GM19452 (cell line): ENCODE measurements at regions not wholly inside any gene's neighbourhood (a gene's known extent, or its start where the extent isn't known, plus 50 kb on each side); places are given as distances from the start of the nearest gene placed in this dataset.

Experiments used
- ATAC-seq: cut with Tn5 transposase; IDR thresholded peaks from one replicate; pipeline ENCODE4 v1.9.1; 2021; ENCODE audit not compliant: unreplicated experiment

DNA sequence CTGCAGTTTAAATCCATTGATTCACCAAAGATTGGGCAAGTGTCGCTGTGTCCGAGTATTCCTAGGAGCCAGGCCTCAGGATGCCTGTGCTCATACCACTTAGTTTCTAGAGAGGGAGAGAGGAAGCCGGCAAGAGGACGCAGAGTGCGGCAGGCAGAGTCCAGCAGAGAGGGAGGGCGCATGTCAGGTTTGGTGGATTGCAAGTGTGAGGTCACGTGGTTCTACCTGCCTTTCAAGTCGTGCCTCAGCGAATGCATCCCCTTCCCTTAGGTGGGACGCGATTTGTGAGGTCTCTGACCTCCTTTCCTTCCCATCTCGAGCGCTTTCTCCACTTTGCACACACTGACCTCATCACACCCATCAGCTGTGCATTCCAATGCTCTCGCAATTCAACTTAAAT is 188.1 kb downstream of the TMEM18 start:
- ATAC-seq: no peak

DNA sequence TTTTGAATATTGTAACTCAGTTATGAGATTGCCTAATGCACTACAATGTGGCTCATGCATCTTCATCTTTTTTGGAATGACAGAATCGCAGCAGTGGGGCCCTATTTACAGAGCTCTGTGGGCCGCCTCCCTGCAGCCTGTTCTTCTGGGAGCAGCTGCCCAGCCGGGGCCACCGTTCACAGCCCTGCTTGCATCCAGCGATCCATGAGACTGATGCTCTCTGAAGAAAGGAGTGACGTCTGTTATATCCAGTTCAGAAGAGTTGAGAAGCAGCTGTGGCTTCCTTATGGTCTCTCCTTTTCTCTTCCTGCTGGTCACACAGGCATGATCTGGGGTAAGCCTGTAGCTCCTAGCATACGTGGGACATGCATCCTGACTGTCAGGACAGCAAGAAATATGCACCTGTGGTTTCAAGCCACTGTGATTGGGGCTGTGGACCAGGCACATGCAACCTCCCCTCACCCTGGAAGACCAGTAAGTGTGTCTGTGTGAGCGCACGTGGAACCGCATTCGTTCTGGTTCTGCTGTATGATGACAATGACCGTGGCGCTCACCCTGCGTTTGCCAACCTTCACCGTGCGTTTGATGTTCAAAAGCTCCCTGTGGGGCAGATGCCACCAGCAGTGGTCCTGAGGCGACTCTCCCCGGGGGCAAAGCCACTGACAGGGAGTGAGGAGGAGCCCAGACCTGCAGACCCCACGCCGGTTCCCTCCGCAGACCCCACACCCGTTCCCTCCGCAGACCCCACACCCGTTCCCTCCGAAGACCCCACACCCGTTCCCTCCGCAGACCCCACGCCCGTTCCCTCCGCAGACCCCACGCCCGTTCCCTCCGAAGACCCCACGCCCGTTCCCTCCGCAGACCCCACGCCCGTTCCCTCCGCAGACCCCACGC is 189.8 kb downstream of the TMEM18 start:
- ATAC-seq: no peak

DNA sequence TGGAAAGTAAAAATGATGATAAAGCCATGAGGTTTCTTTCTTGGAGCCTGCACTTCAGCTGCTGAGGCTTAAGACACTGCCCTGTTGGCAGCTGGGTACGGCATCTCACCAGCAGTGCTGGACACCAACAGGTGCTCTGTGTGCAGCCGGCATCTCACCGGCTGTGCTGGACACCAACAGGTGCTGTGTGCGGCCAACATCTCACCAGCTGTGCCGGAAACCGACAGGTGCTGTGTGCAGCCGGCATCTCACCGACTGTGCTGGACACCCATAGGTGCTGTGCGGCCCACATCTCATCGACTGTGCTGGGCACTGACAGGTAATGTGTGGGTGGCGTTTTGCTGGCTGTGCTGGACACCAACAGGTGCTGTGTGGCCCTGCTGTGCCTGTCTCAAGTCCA is 190.8 kb downstream of the TMEM18 start:
- no peak for ATAC-seq

DNA sequence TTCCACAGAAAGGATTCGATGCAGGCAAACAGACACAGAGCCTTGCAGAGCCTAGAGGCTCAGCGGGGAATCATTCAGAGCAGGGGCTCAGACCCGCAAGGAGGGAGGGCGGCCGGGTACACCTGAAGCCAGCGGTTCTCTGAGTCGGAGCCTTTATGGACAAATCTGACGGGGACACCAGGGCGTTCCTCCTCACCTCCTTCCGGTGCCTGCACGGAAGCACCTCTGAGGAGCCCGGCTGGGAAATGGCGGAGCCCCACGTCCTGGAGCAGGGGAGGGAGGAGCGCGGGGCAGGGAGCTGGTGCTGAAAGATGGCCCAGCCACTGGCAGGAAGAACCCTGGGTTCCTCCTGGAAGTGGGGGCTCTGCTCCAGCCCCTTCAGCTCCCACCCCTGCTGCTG is 193.5 kb upstream of the ALKAL2 start:
- ATAC-seq: no peak

DNA sequence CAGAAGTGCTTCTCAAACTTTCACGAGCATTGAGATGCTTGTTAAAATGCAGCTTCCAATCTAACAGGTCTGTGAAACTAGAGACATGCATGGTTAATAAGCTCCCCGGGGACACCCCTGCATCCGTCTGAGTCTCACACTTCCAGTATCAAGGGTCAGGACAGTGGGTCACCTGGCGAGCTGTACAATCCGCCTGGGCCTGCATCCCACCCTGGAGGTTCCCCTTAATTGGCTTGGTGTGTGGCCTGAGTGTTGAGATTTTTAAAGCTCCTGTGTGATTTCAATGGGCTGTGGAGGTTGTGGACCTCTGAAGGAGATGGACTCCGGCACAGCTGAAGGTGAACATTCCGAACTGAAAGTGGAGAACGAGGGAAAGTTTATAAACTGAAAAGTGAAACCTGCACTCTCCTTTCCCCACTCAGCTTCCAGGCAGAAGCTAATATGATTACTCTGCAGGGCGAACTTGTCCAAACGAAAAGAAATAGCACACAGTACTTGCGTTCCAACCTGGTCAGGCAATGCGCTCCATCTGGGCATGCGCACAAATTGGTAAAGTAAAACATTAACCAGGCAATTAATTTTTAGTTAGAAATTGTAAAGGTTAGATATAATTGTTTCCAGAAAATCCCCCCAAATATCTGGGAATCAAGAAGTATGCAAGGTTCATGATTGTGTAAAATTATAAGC is 191.7 kb upstream of the ALKAL2 start:
- no peak for ATAC-seq

DNA sequence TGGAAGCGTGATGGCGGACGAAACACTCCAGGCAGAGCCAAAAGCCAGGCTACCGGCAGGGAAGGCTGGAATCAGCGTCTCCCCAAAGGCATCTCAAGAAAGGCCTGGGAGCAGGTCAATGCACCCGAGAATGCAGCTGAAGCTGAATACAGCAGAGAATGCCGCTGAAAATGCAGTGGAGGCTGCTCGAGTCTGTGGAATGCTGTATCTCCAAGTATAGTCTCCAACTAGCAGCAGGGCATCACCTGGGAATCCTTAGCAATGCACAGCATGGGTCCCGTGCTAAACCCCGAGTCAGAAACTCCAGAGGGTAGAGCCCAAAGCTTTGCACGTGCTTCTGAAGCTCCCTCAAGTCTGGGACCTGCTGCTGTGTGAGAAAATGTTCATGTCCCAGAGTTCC is 191.1 kb upstream of the ALKAL2 start:
- ATAC-seq: no peak

DNA sequence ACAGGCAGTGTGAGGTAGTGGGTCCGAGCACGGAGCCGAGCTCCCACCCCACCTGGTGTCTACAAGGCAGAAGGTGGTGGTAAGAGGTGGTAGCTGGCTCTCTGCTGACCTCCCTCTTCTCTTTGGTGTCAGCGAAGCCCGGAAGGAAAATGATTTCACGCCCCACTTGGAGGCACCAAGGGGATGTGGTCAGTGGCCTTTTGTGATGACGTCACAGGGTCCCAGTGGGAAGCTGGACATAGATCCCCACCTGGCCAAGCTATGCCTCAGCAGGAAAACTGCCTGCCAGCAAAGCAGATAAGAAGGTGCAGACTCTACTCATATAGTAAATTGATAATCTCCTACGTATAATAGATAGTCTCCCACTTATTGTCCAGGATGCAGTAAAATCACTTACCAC is 183.7 kb upstream of the ALKAL2 start:
- no peak for ATAC-seq

DNA sequence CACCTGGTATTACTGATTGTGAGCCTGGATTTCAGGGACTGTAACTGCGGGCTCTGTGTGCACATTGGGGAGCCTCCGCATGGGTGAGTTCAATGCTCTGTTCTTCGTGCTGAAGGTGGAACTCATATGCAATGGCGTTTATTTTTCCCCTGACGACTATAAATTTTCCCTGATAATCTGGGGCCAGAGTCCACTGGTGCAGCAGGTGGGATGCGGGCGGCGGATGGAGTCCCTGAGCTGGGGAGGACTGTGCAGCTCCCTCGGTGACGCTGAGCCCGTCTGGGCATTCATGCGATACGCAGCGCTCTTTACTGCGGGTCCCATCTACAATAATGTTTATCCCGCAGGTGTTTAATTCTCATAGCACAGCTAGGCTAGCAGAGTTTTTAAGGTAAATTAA is 181.6 kb upstream of the ALKAL2 start:
- ATAC-seq: no peak

DNA sequence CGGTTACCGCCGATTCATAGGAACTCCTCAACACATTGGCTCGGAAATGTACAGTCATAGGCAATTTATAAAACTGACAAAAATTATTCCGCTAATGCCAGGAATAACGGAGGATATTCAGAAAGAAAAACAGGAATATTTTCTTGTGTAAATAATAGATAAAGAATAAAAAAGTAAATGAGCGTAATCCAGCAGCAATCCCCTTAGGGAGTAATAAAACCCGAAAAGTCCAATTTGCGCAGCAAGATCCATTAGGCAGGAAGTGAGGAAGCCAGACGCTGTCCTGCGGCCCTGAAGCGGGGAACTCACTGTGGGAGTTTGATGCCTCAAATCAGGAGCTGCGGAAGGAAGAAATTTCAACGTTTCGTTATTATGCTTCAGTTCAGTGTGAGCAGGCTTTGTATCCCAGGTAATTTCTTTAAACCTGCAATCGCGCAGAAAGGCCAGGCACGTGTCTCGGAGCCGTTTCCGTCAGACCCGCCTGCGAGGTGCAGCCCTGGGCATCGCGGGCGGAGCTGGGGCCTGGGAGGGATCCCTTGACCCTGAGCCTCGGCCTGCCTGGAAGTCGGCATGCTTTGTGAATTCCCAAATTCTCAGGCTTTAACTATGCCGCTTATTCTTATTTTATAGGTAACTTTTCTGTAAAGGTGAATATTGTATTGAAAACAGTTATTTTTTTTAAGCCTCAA is 180.9 kb upstream of the ALKAL2 start:
- ATAC-seq: no peak

DNA sequence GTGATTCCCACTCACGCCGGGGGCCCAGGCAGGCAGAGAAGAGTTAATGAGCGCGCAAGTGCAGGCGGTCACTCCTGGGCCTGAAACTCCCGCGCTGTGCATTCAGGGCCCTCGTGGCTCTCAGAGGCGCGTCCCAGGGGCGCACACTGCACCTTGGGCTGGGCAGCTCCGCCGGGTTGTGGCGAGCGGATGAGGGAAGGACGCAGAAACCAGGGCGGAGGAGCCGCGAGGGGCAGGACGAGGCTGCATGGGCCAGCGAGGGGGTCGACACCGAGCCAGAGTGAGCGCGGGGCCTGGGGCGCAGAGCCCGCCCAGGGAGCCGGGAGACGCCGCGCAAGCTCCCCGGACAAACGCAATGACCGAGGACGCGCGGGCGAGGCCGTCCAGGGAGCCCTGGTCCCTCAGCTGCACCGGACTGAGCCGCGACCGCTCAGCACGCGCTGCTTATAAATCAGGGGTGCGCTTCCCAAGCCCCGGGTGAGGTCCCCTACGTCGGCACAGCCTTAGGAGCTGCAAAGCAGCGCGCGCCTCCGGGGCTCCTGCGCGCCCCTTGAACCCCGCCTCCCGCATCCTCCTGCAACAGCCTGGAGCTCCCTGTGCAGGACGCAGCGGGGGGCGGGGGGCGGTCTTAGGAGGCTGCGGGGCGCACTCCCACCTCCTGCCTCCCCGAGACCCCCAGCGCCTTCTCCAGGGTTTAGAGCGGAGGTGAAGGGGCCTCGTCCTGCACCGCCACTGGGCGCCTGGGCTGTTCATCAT is 180.2 kb upstream of the ALKAL2 start:
- no peak for ATAC-seq

DNA sequence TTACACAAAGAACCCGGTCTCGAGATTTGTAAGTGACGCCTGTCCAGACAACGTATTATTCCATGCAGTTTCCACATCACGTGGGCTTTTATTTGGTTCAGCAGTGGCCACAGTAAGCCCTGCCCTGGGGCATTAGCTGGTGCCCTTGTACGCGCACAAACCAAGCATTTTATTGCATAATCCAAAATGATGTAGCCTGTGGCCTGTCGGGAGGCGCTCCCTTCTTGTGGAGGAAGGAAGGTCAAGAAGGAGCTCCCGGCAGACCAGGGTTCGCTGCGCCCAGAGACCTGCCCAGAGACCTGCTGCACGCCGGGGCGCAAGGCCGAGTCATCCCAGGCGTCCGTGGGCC is 179.6 kb upstream of the ALKAL2 start:
- ATAC-seq: no peak

DNA sequence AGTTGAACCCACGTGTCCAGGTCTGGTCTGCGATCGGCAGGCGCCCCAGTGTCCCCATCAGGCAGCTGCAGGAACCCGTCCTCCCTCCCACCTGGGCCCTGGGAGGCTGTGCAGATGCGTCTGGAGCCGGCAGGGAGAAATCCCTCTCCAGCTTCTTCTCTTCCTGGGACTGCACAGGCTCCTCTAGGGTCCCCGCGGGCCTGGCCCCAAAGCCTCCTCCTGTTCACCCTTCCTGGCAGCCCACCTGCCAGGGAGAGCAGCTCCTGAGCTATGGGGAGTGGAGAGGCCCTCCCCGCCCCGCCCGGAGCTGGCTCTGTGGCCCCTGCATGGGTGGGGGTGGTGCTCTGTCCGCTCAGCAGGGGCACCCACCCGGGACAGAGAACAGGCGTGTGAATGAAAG is 179.2 kb upstream of the ALKAL2 start:
- ATAC-seq: no peak

DNA sequence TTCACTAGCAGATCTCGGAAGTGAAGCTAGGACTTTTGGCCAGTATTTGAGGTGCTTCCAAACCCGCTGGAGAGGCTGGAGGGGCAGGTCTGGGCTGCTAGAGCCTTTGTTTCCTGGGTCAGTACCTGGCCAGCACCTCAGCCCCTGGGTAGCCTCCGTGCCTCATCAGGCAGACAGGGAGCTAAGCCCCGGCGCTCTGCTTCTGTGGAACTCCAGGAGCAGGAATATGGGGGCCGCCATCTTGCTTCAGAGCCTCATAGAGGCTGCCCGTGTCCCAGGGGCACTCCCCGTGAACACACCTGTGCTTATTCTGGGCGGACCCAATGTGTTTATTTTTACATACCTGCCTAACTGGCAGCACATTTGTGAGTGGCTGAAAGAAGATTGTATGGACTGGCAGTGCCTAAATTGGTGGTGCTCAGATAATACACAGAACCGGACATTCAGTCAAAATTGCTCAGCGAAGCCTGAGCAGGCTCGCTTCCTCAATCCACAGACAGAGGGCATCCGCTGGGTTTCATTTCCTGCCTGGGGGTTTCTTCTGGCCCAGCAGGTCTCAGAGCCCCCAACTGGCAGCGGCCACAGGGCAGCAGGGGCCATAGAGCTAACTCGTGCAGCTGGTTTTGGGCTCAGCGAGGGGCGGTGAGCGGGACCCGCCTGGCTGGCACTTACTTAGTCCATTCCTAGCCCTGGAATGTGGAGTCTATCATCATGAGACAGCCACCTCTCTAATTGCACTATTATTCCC is 176.8 kb upstream of the ALKAL2 start:
- no peak for ATAC-seq

DNA sequence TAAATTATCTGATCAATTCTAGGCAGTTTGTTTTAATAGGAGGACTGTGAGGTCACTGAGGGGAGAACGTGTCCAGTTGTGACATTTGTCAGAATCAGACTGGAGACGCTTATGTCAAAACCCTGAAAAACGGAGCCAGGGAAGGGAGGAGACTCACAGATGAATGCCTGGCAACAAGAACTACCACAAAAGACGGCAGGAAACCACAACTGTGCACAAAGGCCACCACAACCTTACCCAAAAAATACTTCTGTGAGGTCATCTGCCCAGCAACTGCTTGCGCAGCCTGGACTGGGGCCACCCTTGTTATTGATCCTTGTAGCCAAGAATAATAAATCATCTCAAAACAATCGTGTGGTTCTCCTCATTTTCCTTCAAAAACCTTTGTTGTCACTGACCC is 173.0 kb upstream of the ALKAL2 start:
- ATAC-seq: no peak

DNA sequence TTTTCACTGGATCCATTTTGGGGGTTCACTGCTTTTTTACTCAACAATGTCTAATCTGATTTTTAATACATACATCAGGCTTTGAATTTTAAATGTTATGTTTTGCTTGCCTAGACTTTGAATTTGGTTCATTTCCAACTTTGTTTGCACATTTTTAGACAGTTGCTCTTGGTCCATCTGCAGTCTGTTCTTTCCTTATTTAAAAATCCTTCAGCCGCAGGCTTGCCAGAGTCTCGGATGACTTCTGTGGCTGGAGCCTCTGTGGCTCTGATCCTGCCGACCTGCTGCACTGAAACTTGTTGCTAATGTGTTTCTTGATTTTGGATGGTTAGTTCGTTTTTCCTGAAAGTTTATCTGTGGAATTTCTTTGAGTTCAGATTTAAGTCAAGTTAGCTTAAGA is 172.0 kb upstream of the ALKAL2 start:
- ATAC-seq: no peak

DNA sequence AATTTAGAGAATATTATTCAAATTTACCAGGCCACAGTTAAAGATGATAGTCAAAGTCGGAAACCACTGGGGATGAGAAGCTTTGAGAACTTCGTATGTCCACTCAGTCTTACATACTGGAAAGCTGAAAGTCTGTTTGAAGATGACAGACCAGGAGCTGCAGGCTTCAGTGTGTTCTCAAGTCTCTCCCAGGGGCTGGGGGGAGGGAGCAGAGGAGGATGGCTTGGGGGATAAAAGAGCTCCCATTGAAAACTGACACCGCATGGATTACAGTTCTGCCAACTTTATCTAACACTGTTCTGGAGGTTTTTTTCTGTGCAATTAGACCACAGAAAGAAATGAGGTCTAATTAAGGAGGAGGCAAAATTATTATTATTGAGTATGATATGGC is 170.5 kb upstream of the ALKAL2 start:
- no peak for ATAC-seq

DNA sequence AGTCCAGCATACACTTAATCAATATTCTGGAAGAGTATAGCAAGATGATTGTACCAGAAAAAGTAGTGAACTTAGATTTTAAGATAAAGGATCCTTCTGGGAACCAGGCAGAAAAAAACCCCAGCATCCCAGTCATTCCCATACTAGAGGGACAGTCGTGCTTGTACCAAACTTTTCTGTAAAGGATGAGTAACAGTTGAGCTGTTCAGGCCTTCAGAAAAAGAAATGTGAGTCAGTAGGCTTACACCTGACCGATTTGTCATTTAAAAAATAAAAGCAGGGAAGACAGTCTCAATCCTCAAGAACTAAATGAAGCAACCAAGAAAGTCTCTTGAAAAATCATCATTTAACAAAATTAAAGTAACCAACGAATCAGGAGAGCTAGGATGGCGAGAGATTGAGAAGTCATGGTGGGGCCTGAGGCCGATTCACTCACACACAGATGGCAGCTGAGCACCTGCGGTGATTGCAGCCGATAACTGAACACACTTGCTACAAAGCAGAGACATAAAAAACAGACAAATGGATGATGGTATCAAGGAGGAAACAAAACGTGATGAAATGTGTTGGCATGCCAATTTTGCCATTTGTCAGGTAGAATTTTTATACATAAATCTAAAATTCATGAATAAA is 170.0 kb upstream of the ALKAL2 start:
- no peak for ATAC-seq

DNA sequence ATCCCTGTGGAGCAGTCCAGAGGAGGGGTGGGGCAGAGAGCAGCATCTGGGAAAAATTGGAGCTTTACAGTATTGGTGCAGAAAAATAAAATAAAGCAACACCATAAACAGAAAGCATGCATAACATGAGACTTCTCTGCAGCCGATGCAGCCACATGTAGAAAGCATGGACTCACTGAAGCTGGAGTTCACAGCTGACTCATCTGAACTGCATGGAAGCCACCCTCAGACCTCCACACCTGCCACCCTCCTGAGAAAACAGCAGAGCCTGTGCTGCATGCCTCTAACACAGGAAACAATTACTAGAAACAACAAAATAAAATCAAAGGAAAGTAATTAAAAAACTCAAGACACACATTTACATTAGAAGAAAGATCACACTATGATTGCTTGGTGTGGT is 169.4 kb upstream of the ALKAL2 start:
- no peak for ATAC-seq

DNA sequence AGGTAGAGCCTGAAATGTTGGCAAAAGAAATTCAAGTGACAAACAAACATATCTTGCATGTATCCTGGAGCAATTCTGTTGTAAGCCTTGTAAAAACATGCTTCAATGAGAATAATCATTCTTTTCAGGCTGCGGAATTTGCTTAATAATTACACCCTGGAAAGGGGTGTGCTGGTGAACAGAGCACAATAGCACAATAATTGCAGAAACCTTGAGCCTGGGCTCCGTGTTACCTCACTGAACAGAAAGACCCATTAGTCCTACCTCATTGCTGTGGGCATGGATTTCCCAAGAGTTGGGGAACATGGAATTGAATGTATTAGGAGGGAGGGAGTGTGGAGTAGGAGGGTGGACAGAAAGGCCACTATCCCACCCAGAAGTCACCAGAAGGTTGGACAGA is 168.0 kb upstream of the ALKAL2 start:
- ATAC-seq: no peak

DNA sequence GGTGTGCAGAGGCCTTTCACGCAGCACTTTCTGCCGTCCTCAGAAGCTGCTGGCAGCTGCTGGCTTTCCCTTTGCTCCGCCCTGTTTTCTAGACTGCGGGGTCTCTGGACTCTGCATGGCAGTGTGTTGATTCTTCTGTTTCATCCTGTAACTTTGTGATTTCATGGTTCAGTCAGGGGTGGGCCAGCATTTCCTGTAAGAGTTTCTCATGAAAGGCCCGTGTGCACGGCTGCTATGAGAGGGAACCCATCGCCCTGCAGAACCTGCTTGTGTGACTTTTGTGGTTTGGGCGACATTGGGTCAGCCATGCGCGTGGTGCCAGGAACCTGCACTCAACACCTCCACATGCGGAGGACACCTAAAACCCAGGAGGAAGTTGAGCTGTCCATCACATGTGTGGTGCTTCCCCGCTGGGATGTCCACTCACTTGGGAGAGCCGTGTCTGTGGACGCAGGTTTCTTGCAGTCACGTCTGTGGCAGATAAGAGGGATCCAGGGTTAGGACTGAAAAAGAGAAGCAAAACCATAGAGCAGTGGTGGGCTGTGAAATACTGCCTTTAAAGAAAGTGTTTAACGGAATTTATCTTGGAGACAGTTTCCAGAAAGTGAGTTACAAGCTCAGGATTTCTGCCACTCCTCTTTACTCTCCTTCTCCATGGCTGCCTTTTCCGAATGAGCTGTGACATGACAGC is 167.3 kb upstream of the ALKAL2 start:
- no peak for ATAC-seq
